ENCODE measurements at regions not wholly inside any gene's neighbourhood (a gene's known extent, or its start where the extent isn't known, plus 50 kb on each side); places are given as distances from the start of the nearest gene placed in this dataset.

- TF ChIP-seq CTCF (IDR thresholded peaks at IDR 0.05; ENCODE audit: poor library complexity, severe bottlenecking) = no peak
- no peak for TF ChIP-seq POLR2AphosphoS5 (IDR thresholded peaks at IDR 0.05)
- no peak for TF ChIP-seq EZH2 (IDR thresholded peaks at IDR 0.05; ENCODE audit: borderline replicate concordance, insufficient read depth, low read length, poor library complexity, severe bottlenecking)
- TF ChIP-seq, protein P1, sequence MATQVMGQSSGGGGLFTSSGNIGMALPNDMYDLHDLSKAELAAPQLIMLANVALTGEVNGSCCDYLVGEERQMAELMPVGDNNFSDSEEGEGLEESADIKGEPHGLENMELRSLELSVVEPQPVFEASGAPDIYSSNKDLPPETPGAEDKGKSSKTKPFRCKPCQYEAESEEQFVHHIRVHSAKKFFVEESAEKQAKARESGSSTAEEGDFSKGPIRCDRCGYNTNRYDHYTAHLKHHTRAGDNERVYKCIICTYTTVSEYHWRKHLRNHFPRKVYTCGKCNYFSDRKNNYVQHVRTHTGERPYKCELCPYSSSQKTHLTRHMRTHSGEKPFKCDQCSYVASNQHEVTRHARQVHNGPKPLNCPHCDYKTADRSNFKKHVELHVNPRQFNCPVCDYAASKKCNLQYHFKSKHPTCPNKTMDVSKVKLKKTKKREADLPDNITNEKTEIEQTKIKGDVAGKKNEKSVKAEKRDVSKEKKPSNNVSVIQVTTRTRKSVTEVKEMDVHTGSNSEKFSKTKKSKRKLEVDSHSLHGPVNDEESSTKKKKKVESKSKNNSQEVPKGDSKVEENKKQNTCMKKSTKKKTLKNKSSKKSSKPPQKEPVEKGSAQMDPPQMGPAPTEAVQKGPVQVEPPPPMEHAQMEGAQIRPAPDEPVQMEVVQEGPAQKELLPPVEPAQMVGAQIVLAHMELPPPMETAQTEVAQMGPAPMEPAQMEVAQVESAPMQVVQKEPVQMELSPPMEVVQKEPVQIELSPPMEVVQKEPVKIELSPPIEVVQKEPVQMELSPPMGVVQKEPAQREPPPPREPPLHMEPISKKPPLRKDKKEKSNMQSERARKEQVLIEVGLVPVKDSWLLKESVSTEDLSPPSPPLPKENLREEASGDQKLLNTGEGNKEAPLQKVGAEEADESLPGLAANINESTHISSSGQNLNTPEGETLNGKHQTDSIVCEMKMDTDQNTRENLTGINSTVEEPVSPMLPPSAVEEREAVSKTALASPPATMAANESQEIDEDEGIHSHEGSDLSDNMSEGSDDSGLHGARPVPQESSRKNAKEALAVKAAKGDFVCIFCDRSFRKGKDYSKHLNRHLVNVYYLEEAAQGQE (IDR thresholded peaks at IDR 0.05; ENCODE audit: borderline replicate concordance) = no peak
- no peak for TF ChIP-seq RAD21 (conservative IDR thresholded peaks at IDR 0.05)
- no peak for TF ChIP-seq EP300 (conservative IDR thresholded peaks at IDR 0.05; ENCODE audit: poor library complexity, severe bottlenecking)
- TF ChIP-seq SMC3 (conservative IDR thresholded peaks at IDR 0.05; ENCODE audit: poor library complexity) = no peak
- no peak for TF ChIP-seq MXI1 (conservative IDR thresholded peaks at IDR 0.05; ENCODE audit: poor library complexity, severe bottlenecking)
- TF ChIP-seq TAF1 (IDR thresholded peaks at IDR 0.05; ENCODE audit: low read depth) = no peak
These were observed 181.5 kb downstream of the TSHZ3 start for GRCh38 chr19:31167690-31168089.

Data from neural cell (in vitro differentiated cells).